ENCODE measurements at regions not wholly inside any gene's neighbourhood (a gene's known extent, or its start where the extent isn't known, plus 50 kb on each side); places are given as distances from the start of the nearest gene placed in this dataset.

- TF ChIP-seq CTCF (IDR thresholded peaks at IDR 0.05; ENCODE audit: insufficient read depth, low read depth, low read length, missing control alignments) = no peak
- no peak overlapping the region for H3K4me3 ChIP-seq (ENCODE audit: low read length)
- no peak for DNase-seq (ENCODE audit: low read depth)
Measured at GRCh38 chr20:10946124-10946880, 272.5 kb upstream of the JAG1 start.

GRCh38 chr20:10947726-10948125, 273.9 kb upstream of the JAG1 start:
- TF ChIP-seq CTCF (IDR thresholded peaks at IDR 0.05; ENCODE audit: insufficient read depth, low read depth, low read length, missing control alignments) = no peak
- no peak overlapping the region for H3K4me3 ChIP-seq (ENCODE audit: low read length)
- peak; percentile 63 for DNase-seq (ENCODE audit: low read depth)

DNA sequence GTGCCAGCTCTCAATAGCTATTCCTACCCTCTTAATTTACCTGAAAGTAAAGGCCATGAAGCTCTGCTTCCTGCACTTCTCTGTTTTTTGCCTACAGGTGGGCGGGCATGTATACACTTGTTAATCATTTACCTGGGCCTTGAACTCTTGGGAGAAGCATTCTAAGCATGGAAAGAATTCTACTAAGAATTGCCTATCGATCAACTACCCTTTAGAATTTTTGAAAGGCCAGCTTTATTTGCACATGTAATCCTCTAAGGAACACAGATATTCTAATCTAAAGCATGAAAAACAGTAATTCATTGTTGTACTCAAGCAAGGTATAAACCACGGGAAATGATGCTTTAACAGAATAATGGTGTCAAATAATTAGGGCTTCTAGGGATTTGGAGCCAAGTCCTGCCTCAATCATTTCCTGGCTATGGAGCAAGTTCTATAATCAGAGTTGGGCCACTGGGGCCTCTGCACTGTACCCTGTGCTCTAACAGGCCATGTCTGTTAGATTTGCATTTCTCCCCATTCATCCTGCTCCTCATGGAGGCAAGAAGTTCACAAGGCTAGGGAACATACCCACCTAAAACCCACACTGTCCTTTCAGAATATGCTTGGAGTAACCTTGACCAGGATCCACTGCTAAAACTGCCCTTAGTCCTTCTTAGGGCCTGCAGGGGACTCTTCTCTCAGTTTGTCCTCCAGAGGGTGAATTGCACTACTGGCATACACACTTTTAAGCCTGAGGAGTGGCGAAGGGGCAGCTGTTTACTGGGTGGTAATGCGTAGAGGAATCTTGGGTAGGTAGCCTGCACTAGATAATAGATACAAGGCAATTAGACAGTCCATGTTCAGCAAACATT, 276.4 kb upstream of the JAG1 start:
- H3K4me3 ChIP-seq (ENCODE audit: low read length) = no peak overlapping the region
- TF ChIP-seq CTCF (IDR thresholded peaks at IDR 0.05; ENCODE audit: insufficient read depth, low read depth, low read length, missing control alignments) = no peak
- DNase-seq (ENCODE audit: low read depth) = peak; percentile 32

DNA sequence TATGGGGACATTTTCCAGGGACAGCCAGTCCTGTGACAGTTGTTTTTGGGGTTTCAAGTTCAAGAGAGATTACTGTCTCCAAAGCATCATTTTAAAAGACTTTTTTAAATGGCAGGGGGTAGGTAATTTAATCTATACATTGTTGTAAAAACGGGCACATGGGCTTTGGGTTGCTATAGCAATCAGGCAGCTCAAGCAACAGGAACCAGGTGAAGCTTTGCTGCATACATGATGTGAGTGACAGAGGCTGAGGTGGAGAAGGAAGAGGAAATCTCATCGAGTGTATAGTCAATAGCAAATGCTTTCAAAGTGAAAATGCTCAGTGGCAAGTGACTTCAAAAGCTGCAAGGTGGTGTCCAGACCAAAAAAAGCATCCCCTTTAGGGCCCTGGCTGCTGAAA, 277.4 kb upstream of the JAG1 start:
- no peak overlapping the region for H3K4me3 ChIP-seq (ENCODE audit: low read length)
- DNase-seq (ENCODE audit: low read depth) = no peak
- no peak for TF ChIP-seq CTCF (IDR thresholded peaks at IDR 0.05; ENCODE audit: insufficient read depth, low read depth, low read length, missing control alignments)

GRCh38 chr20:10951904-10952303, 278.1 kb upstream of the JAG1 start:
- no peak for DNase-seq (ENCODE audit: low read depth)
- no peak for TF ChIP-seq CTCF (IDR thresholded peaks at IDR 0.05; ENCODE audit: insufficient read depth, low read depth, low read length, missing control alignments)
- H3K4me3 ChIP-seq (ENCODE audit: low read length) = no peak overlapping the region

- no peak for TF ChIP-seq CTCF (IDR thresholded peaks at IDR 0.05; ENCODE audit: insufficient read depth, low read depth, low read length, missing control alignments)
- H3K4me3 ChIP-seq (ENCODE audit: low read length) = no peak overlapping the region
- DNase-seq (ENCODE audit: low read depth) = peak; percentile 68
Measured at GRCh38 chr20:10953437-10953836, 279.6 kb upstream of the JAG1 start.

All from epithelial cell of esophagus (primary cell).